ENCODE measurements at regions not wholly inside any gene's neighbourhood (a gene's known extent, or its start where the extent isn't known, plus 50 kb on each side); places are given as distances from the start of the nearest gene placed in this dataset.

GRCh38 chr14:100451264-100451663 lies 128.1 kb downstream of the SLC25A47 start:
- TF ChIP-seq, protein P1, sequence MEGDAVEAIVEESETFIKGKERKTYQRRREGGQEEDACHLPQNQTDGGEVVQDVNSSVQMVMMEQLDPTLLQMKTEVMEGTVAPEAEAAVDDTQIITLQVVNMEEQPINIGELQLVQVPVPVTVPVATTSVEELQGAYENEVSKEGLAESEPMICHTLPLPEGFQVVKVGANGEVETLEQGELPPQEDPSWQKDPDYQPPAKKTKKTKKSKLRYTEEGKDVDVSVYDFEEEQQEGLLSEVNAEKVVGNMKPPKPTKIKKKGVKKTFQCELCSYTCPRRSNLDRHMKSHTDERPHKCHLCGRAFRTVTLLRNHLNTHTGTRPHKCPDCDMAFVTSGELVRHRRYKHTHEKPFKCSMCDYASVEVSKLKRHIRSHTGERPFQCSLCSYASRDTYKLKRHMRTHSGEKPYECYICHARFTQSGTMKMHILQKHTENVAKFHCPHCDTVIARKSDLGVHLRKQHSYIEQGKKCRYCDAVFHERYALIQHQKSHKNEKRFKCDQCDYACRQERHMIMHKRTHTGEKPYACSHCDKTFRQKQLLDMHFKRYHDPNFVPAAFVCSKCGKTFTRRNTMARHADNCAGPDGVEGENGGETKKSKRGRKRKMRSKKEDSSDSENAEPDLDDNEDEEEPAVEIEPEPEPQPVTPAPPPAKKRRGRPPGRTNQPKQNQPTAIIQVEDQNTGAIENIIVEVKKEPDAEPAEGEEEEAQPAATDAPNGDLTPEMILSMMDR (IDR thresholded peaks at IDR 0.05; ENCODE audit: low read depth, low read length) = no peak
- TF ChIP-seq MAX (IDR thresholded peaks at IDR 0.05; ENCODE audit: low read depth, low read length) = no peak
- no peak for TF ChIP-seq POLR2A (IDR thresholded peaks at IDR 0.05; ENCODE audit: extremely low read depth, insufficient read length)
- TF ChIP-seq MYC (IDR thresholded peaks at IDR 0.05; ENCODE audit: low read depth, low read length) = no peak
